ENCODE measurements at regions not wholly inside any gene's neighbourhood (a gene's known extent, or its start where the extent isn't known, plus 50 kb on each side); places are given as distances from the start of the nearest gene placed in this dataset.

- Histone ChIP-seq H3K14ac (ENCODE audit: insufficient read depth, low read length) (no peak overlapping the region), H3K27me3 (ENCODE audit: insufficient read depth, low read length) (no peaks in the 10 kb centered on the region), H4K5ac (ENCODE audit: insufficient read length, low read depth, low read length) (no peak overlapping the region), H3K23me2 (ENCODE audit: insufficient read length, low read depth, low read length, poor library complexity, severe bottlenecking) (no peaks in the 10 kb centered on the region), H3K79me1 (ENCODE audit: insufficient read depth, low read depth, low read length, poor library complexity, severe bottlenecking) (no peaks in the 10 kb centered on the region), H2BK120ac (ENCODE audit: low read depth, low read length, poor library complexity, severe bottlenecking) (no peak overlapping the region), H2AFZ (ENCODE audit: low read length) (no peak overlapping the region), H3K9ac (ENCODE audit: extremely low read depth, insufficient read length, low read length) (no peak overlapping the region), H3K27ac (ENCODE audit: insufficient read length, low read depth, low read length) (no peak overlapping the region), H3K4me2 (ENCODE audit: insufficient read depth, insufficient read length, low read length) (no peak overlapping the region), H3K9me3 (ENCODE audit: control insufficient read depth, low read depth, low read length) (no peaks in the 10 kb centered on the region), H4K20me1 (ENCODE audit: control insufficient read depth, insufficient read depth, insufficient read length) (no peaks in the 10 kb centered on the region), H3T11ph (ENCODE audit: low read length) (no peak overlapping the region), H4K8ac (replicated peaks; ENCODE audit: insufficient read length, low read depth, low read length) (no peak overlapping the region), H3K18ac (ENCODE audit: insufficient read length, low read depth, low read length) (no peak overlapping the region), H3K23ac (ENCODE audit: insufficient read length, low read depth, low read length) (no peak overlapping the region), H3K4ac (ENCODE audit: low read depth, low read length) (no peak overlapping the region), H4K91ac (ENCODE audit: insufficient read length, low read depth, low read length) (no peak overlapping the region), H2BK15ac (ENCODE audit: low read depth, low read length) (no peak overlapping the region), H2AK5ac (ENCODE audit: insufficient read length, low read length) (no peak overlapping the region), H3K56ac (ENCODE audit: insufficient read length, low read depth, low read length) (no peak overlapping the region), H2BK5ac (ENCODE audit: insufficient read length, low read length) (no peak overlapping the region), H3K4me1 (ENCODE audit: insufficient read depth, low read length) (no peaks in the 10 kb centered on the region), H2BK12ac (ENCODE audit: insufficient read length, low read depth, low read length) (no peak overlapping the region), H3K79me2 (ENCODE audit: insufficient read depth, low read length) (no peaks in the 10 kb centered on the region), H2BK20ac (ENCODE audit: low read depth, low read length, poor library complexity, severe bottlenecking) (no peak overlapping the region)
- Mint-ChIP-seq H3K4me3 (no peak overlapping the region), H3K27me3 (ENCODE audit: low read depth) (no peaks in the 10 kb centered on the region), H3K4me1 (peaks cover 0 to 4% of the 10 kb centered on the region in 2 experiments; a peak in 1 of 4 replicates), H3K36me3 (ENCODE audit: insufficient read depth in 1 of 3, low read depth in 3 of 3) (peaks cover 0 to 4% (median 0%) of the 10 kb centered on the region in 3 experiments; a peak in 5 of 7 replicates), H3K9me3 (no peaks in the 10 kb centered on the region; a peak in 1 of 5 replicates), H3K27ac (no peak overlapping the region)
- DNase-seq, result no peak
- TF ChIP-seq, protein P1, sequence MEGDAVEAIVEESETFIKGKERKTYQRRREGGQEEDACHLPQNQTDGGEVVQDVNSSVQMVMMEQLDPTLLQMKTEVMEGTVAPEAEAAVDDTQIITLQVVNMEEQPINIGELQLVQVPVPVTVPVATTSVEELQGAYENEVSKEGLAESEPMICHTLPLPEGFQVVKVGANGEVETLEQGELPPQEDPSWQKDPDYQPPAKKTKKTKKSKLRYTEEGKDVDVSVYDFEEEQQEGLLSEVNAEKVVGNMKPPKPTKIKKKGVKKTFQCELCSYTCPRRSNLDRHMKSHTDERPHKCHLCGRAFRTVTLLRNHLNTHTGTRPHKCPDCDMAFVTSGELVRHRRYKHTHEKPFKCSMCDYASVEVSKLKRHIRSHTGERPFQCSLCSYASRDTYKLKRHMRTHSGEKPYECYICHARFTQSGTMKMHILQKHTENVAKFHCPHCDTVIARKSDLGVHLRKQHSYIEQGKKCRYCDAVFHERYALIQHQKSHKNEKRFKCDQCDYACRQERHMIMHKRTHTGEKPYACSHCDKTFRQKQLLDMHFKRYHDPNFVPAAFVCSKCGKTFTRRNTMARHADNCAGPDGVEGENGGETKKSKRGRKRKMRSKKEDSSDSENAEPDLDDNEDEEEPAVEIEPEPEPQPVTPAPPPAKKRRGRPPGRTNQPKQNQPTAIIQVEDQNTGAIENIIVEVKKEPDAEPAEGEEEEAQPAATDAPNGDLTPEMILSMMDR (conservative IDR thresholded peaks at IDR 0.05), result no peak
- WGBS (ENCODE audit: extremely low coverage, insufficient read length, low lambda C conversion rate), result no CpG with 5 or more reads among the region's 1 CpG
Measured at GRCh38 chr11:81030186-81030585, 1589.4 kb upstream of the TENM4 start.

All from H9 (cell line).